Upper lobe of left lung (tissue), 6 donors: ENCODE measurements at regions not wholly inside any gene's neighbourhood (a gene's known extent, or its start where the extent isn't known, plus 50 kb on each side); places are given as distances from the start of the nearest gene placed in this dataset.
"Not testable (repeated sequence)": the region's sequence is repeated elsewhere in the genome, so short reads cannot be mapped to it uniquely, and the experiment has no call there.

Source experiments
- ATAC-seq, 2 donors: fragments of 200-7000 bp; cut with Tn5 transposase; one replicate each; pipeline ENCODE4 v1.9.1; 2022; ENCODE audit warnings: mild to moderate bottlenecking in 2 of 2, moderate library complexity in 2 of 2; ENCODE audit not compliant: low FRiP score in 2 of 2
- DNase-seq, 2 donors: peaks; one replicate each; pipeline ENCODE4 v3.0.0-alpha.2; 2019 to 2020
- H3K27ac ChIP-seq, 4 donors: fragments of 200-600 bp; sonication (generic); one replicate each; pipeline ENCODE4 v1.5.1; 2016 to 2019
- H3K27me3 ChIP-seq, 4 donors: fragments of 200-600 bp; sonication (generic); one replicate each; pipeline ENCODE4 v1.5.1; 2017 to 2019
- H3K36me3 ChIP-seq, 4 donors: fragments of 200-600 bp; sonication (generic); one replicate each; pipeline ENCODE4 v1.5.1; 2016 to 2019
- H3K4me1 ChIP-seq, 4 donors: fragments of 200-600 bp; sonication (generic); one replicate each; pipeline ENCODE4 v1.5.1; 2018 to 2019
- H3K4me3 ChIP-seq, 4 donors: fragments of 200-600 bp; sonication (generic); one replicate each; pipeline ENCODE4 v1.5.1; 2017 to 2019; ENCODE audit warnings: mild to moderate bottlenecking in 2 of 4, moderate library complexity in 1 of 4
- H3K9me3 ChIP-seq, 4 donors: fragments of 200-600 bp; sonication (generic); one replicate each; pipeline ENCODE4 v1.5.1; 2018 to 2019
- CTCF ChIP-seq, 6 experiments: fragments of 450-650 bp in 4 of 6; fragments of 200-600 bp in 2 of 6; sonication (generic) in 2 of 6; IDR thresholded peaks; one replicate each; pipeline ENCODE4 v1.5.1; 2016 to 2019; ENCODE audit warnings: antibody characterized with exemption in 6 of 6
- EP300 ChIP-seq, 4 donors: sonication (generic); formaldehyde crosslinking; IDR thresholded peaks; one replicate each; pipeline ENCODE4 v1.5.1; 2017; ENCODE audit warnings: antibody characterized with exemption in 4 of 4, control low read depth in 2 of 4
- POLR2A ChIP-seq, 4 donors: fragments of 450-650 bp; IDR thresholded peaks; one replicate each; pipeline ENCODE4 v1.5.1; 2016 to 2017; ENCODE audit warnings: antibody characterized with exemption in 4 of 4, mild to moderate bottlenecking in 2 of 4
- POLR2AphosphoS5 ChIP-seq, 2 donors: sonication (generic); formaldehyde crosslinking; IDR thresholded peaks; one replicate each; pipeline ENCODE4 v1.5.1; 2017; ENCODE audit warnings: antibody characterized with exemption in 2 of 2
- WGBS, 2 donors: methylation state at CpG; one replicate each; pipeline ENCODE4 v1.1.5; 2017 to 2018; 5-methylcytosine and 5-hydroxymethylcytosine counted together
- donor health status: DM: no; HTN: no; CAD: no; lungs with moderate emphysema.
- donor health status: DM: no; HTN: yes; CAD: no; lungs with severe emphysema.

GRCh38 chr1:4256351-4256750 lies 356.3 kb upstream of the C1orf174 start:
- Histone ChIP-seq H3K4me3 (no peak overlapping the region), H3K36me3 (no peaks in the 10 kb centered on the region), H3K4me1 (no peaks in the 10 kb centered on the region), H3K27ac (no peak overlapping the region), H3K27me3 (no peaks in the 10 kb centered on the region), H3K9me3 (peaks cover 0 to 22% (median 12%) of the 10 kb centered on the region in 4 donors)
- WGBS, 2 donors = 60 to 81% methylated on average over 4 of the region's 4 CpGs
- no peak for DNase-seq
- no peak for ATAC-seq
- TF ChIP-seq POLR2AphosphoS5 (IDR thresholded peaks at IDR 0.05) = no peak
- TF ChIP-seq POLR2A (IDR thresholded peaks at IDR 0.05) = no peak
- no peak for TF ChIP-seq CTCF (IDR thresholded peaks at IDR 0.05)
- TF ChIP-seq EP300 (IDR thresholded peaks at IDR 0.05) = no peak

- ATAC-seq, H3K4me3 ChIP-seq, DNase-seq, H3K4me1 ChIP-seq, H3K27ac ChIP-seq, H3K27me3 ChIP-seq, H3K36me3 ChIP-seq: not testable (repeated sequence)
- peaks cover 0 to 22% (median 12%) of the 10 kb centered on the region in 4 donors for H3K9me3 ChIP-seq
- 94% methylated on average over 2 of the region's 2 CpGs; no CpG with 5 or more reads in 1 of the 2 donors for WGBS, 2 donors
Observed at GRCh38 chr1:4258146-4258777, 358.2 kb upstream of the C1orf174 start.

GRCh38 chr1:4261327-4261726 lies 361.3 kb upstream of the C1orf174 start:
- H3K4me3 ChIP-seq = no peak overlapping the region
- 81 to 89% methylated on average over 2 of the region's 2 CpGs for WGBS, 2 donors

GRCh38 chr1:4262665-4263064 lies 362.6 kb upstream of the C1orf174 start:
- no peak for TF ChIP-seq CTCF (IDR thresholded peaks at IDR 0.05)
- TF ChIP-seq POLR2A (IDR thresholded peaks at IDR 0.05) = no peak
- TF ChIP-seq EP300 (IDR thresholded peaks at IDR 0.05) = no peak
- no peak for TF ChIP-seq POLR2AphosphoS5 (IDR thresholded peaks at IDR 0.05)
- no peak for DNase-seq
- peak in 1 of 2 donors; percentile 38 for ATAC-seq
- Histone ChIP-seq H3K9me3 (peaks cover 0 to 19% (median 12%) of the 10 kb centered on the region in 4 donors), H3K4me1 (no peaks in the 10 kb centered on the region), H3K27ac (no peak overlapping the region), H3K27me3 (no peaks in the 10 kb centered on the region), H3K4me3 (no peak overlapping the region), H3K36me3 (no peaks in the 10 kb centered on the region)
- WGBS, 2 donors = 88 to 94% methylated on average over 2 of the region's 2 CpGs

More at GRCh38 chr1:4261327-4261726, 361.3 kb upstream of the C1orf174 start:
- H3K9me3 ChIP-seq = peaks cover 0 to 22% (median 12%) of the 10 kb centered on the region in 4 donors
- no peaks in the 10 kb centered on the region for H3K4me1 ChIP-seq
- H3K36me3 ChIP-seq = no peaks in the 10 kb centered on the region
- no peaks in the 10 kb centered on the region for H3K27me3 ChIP-seq
- ATAC-seq = no peak
- no peak overlapping the region for H3K27ac ChIP-seq
- TF ChIP-seq EP300 (IDR thresholded peaks at IDR 0.05) = no peak
- TF ChIP-seq POLR2A (IDR thresholded peaks at IDR 0.05) = no peak
- no peak for TF ChIP-seq CTCF (IDR thresholded peaks at IDR 0.05)
- no peak for TF ChIP-seq POLR2AphosphoS5 (IDR thresholded peaks at IDR 0.05)
- DNase-seq = no peak

- no peak overlapping the region for H3K27ac ChIP-seq
- H3K36me3 ChIP-seq = no peaks in the 10 kb centered on the region
- H3K9me3 ChIP-seq = peaks cover 0 to 8% (median 3%) of the 10 kb centered on the region in 4 donors
- 54 to 84% methylated on average over 2 of the region's 2 CpGs for WGBS, 2 donors
- ATAC-seq (no peak), DNase-seq (no peak)
- H3K27me3 ChIP-seq = no peaks in the 10 kb centered on the region
- no peak for TF ChIP-seq CTCF (IDR thresholded peaks at IDR 0.05)
- TF ChIP-seq POLR2AphosphoS5 (IDR thresholded peaks at IDR 0.05) = no peak
- no peak for TF ChIP-seq POLR2A (IDR thresholded peaks at IDR 0.05)
- TF ChIP-seq EP300 (IDR thresholded peaks at IDR 0.05) = no peak
- H3K4me3 ChIP-seq = no peak overlapping the region
- H3K4me1 ChIP-seq = no peaks in the 10 kb centered on the region
Observed at GRCh38 chr1:4263699-4264098, 363.6 kb upstream of the C1orf174 start.
